Lower lobe of right lung (tissue), 2 donors: ENCODE measurements at regions not wholly inside any gene's neighbourhood (a gene's known extent, or its start where the extent isn't known, plus 50 kb on each side); places are given as distances from the start of the nearest gene placed in this dataset.

Source experiments
- ATAC-seq, 2 donors: fragments of 200-7000 bp; cut with Tn5 transposase; one replicate each; pipeline ENCODE4 v1.9.1; 2020 to 2022; ENCODE audit warnings: mild to moderate bottlenecking in 2 of 2, moderate library complexity in 2 of 2
- DNase-seq: peaks from one replicate; pipeline ENCODE4 v3.0.0-alpha.2; 2020
- H3K27ac ChIP-seq: fragments of 200-600 bp; one replicate; pipeline ENCODE4 v1.8.0; 2022
- H3K27me3 ChIP-seq: fragments of 200-600 bp; one replicate; pipeline ENCODE4 v1.8.0; 2022; ENCODE audit warnings: low read depth
- H3K36me3 ChIP-seq: fragments of 200-600 bp; one replicate; pipeline ENCODE4 v1.8.0; 2022; ENCODE audit warnings: mild to moderate bottlenecking
- H3K4me1 ChIP-seq: fragments of 200-600 bp; one replicate; pipeline ENCODE4 v1.8.0; 2022
- H3K4me3 ChIP-seq: fragments of 200-600 bp; one replicate; pipeline ENCODE4 v1.8.0; 2022; ENCODE audit warnings: mild to moderate bottlenecking
- H3K9me3 ChIP-seq: fragments of 200-600 bp; one replicate; pipeline ENCODE4 v1.8.0; 2022
- CTCF ChIP-seq: fragments of 200-600 bp; IDR thresholded peaks from one replicate; pipeline ENCODE4 v1.8.0; 2022; ENCODE audit warnings: antibody characterized with exemption, mild to moderate bottlenecking
- intact Hi-C: fragments of 100-400 bp; cut with DNase I; formaldehyde crosslinking; loops from one replicate; pipeline ENCODE4 v1.11.0; 2022
- donor health status: DM: no; HTN: yes; CAD: no; lungs with severe emphysema.

- TF ChIP-seq CTCF, result no peak
- intact Hi-C loops, result no loop called here
- no peak for DNase-seq
- Histone ChIP-seq H3K9me3 (no peaks in the 10 kb centered on the region), H3K4me3 (no peak overlapping the region), H3K36me3 (no peaks in the 10 kb centered on the region), H3K27me3 (no peaks in the 10 kb centered on the region), H3K4me1 (no peaks in the 10 kb centered on the region), H3K27ac (no peak overlapping the region)
- peak in 1 of 2 donors; percentile 37 for ATAC-seq
Measured at GRCh38 chr4:181821039-181822004, 421.9 kb upstream of the TENM3 start.

GRCh38 chr4:181822005-181822375 lies 421.2 kb upstream of the TENM3 start:
- ATAC-seq (no peak), DNase-seq (no peak)
- no peak for TF ChIP-seq CTCF
- H3K4me1 ChIP-seq, result no peaks in the 10 kb centered on the region
- no peaks in the 10 kb centered on the region for H3K27me3 ChIP-seq
- H3K27ac ChIP-seq, result no peak overlapping the region
- intact Hi-C loops, result no loop called here
- H3K4me3 ChIP-seq, result no peak overlapping the region
- H3K36me3 ChIP-seq, result no peaks in the 10 kb centered on the region
- H3K9me3 ChIP-seq, result no peaks in the 10 kb centered on the region

- Histone ChIP-seq H3K9me3 (no peaks in the 10 kb centered on the region), H3K4me1 (no peaks in the 10 kb centered on the region), H3K27ac (no peak overlapping the region), H3K4me3 (no peak overlapping the region), H3K36me3 (no peaks in the 10 kb centered on the region), H3K27me3 (no peaks in the 10 kb centered on the region)
- no peak for ATAC-seq
- TF ChIP-seq CTCF, result no peak
- DNase-seq, result no peak
- intact Hi-C loops, result no loop called here
Measured at GRCh38 chr4:181823183-181823582, 420.0 kb upstream of the TENM3 start.

- intact Hi-C loops, result no loop called here
- Histone ChIP-seq H3K27ac (no peak overlapping the region), H3K4me3 (no peak overlapping the region), H3K9me3 (no peaks in the 10 kb centered on the region), H3K36me3 (no peaks in the 10 kb centered on the region), H3K4me1 (no peaks in the 10 kb centered on the region), H3K27me3 (no peaks in the 10 kb centered on the region)
- no peak for TF ChIP-seq CTCF
- DNase-seq (no peak), ATAC-seq (no peak)
Measured at GRCh38 chr4:181823645-181824044, 419.6 kb upstream of the TENM3 start.

- intact Hi-C loops, result no loop called here
- no peak for TF ChIP-seq CTCF
- H3K27me3 ChIP-seq, result no peaks in the 10 kb centered on the region
- no peaks in the 10 kb centered on the region for H3K9me3 ChIP-seq
- DNase-seq (no peak), ATAC-seq (no peak)
- no peaks in the 10 kb centered on the region for H3K4me1 ChIP-seq
- H3K4me3 ChIP-seq, result no peak overlapping the region
- no peak overlapping the region for H3K27ac ChIP-seq
- no peaks in the 10 kb centered on the region for H3K36me3 ChIP-seq
Measured at GRCh38 chr4:181825564-181825963, 417.6 kb upstream of the TENM3 start.
